A673 (cell line): ENCODE measurements at regions not wholly inside any gene's neighbourhood (a gene's known extent, or its start where the extent isn't known, plus 50 kb on each side); places are given as distances from the start of the nearest gene placed in this dataset.

ENCODE experiments used
- CTCF ChIP-seq: fragments of 300-800, 200-600 bp; sonication (generic); conservative IDR thresholded peaks from 2 replicates; pipeline ENCODE4 v1.5.1; 2017; ENCODE audit warnings: low read depth, mild to moderate bottlenecking, antibody characterized with exemption, low read length, moderate library complexity, mixed read lengths
- EZH2 ChIP-seq: fragments of 200-600 bp; sonication (generic); IDR thresholded peaks from 2 replicates; pipeline ENCODE4 v1.6.1; 2017; ENCODE audit warnings: borderline replicate concordance, low read depth, mild to moderate bottlenecking, mixed read lengths, antibody characterized with exemption, low read length; ENCODE audit not compliant: poor library complexity, severe bottlenecking

- TF ChIP-seq CTCF (no peak), EZH2 (no peak)
Measured at GRCh38 chr11:92557879-92558278, 333.3 kb downstream of the FAT3 start.
